Subcutaneous abdominal adipose tissue (tissue), 5 donors: ENCODE measurements at regions not wholly inside any gene's neighbourhood (a gene's known extent, or its start where the extent isn't known, plus 50 kb on each side); places are given as distances from the start of the nearest gene placed in this dataset.
A peak's percentile ranks its signal among the peaks of the same experiment; 100 is the strongest.

ENCODE experiments used
- H3K27ac ChIP-seq: one replicate; pipeline ENCODE4 v1.7.0; 2013; ENCODE audit warnings: low read depth, mild to moderate bottlenecking, inconsistent platforms, low read length, moderate library complexity
- H3K27me3 ChIP-seq, 5 donors: one replicate each; pipeline ENCODE4 v1.7.0; 2013; ENCODE audit warnings: low read length in 5 of 5, inconsistent platforms in 1 of 5; ENCODE audit not compliant: control insufficient read depth in 5 of 5, insufficient read depth in 4 of 5
- H3K36me3 ChIP-seq, 5 donors: one replicate each; pipeline ENCODE4 v1.7.0; 2013; ENCODE audit warnings: low read length in 5 of 5; ENCODE audit not compliant: control insufficient read depth in 5 of 5, insufficient read depth in 5 of 5
- H3K4me1 ChIP-seq, 5 donors: one replicate each; pipeline ENCODE4 v1.7.0; 2013; ENCODE audit warnings: low read length in 5 of 5, mild to moderate bottlenecking in 3 of 5, moderate library complexity in 1 of 5; ENCODE audit not compliant: control insufficient read depth in 5 of 5, insufficient read depth in 5 of 5
- H3K4me3 ChIP-seq, 5 donors: one replicate each; pipeline ENCODE4 v1.7.0; 2013; ENCODE audit warnings: low read length in 5 of 5, low read depth in 1 of 5
- H3K9ac ChIP-seq, 5 donors: one replicate each; pipeline ENCODE4 v1.7.0; 2013; ENCODE audit warnings: low read length in 5 of 5, mild to moderate bottlenecking in 4 of 5, moderate library complexity in 3 of 5
- H3K9me3 ChIP-seq, 5 donors: one replicate each; pipeline ENCODE4 v1.7.0; 2013; ENCODE audit warnings: low read length in 5 of 5; ENCODE audit not compliant: control insufficient read depth in 5 of 5
- donor health status: healthy.
- donor health status: healthy.
- donor health status: healthy.
- donor health status: healthy.
- donor health status: healthy.

DNA sequence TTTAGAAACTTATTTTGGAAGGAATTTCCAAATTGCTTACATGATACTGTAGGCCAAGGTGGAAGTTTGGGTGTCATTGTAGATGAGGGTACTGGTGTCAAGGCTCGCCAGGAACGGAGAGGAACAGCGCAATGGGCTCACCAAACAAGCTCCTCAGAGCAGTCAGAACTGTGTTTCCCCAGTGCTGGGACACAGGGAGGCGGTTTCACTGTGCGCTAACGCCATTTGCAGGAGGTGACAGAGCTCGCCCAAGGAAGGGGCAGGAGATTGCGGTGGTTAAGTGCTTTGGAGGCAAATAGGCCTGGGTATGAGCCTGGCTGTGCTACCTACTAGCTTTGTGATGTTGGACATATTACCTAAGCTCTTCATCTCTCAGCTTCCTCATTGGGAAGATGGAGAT lies 57.3 kb downstream of the HHEX start:
- H3K4me3 ChIP-seq: no peak overlapping the region
- no peak overlapping the region for H3K9ac ChIP-seq
- H3K36me3 ChIP-seq: no peaks in the 10 kb centered on the region
- H3K27ac ChIP-seq: no peak overlapping the region
- peaks cover 0 to 12% (median 8%) of the 10 kb centered on the region in 5 donors for H3K4me1 ChIP-seq
- H3K27me3 ChIP-seq: no peaks in the 10 kb centered on the region
- H3K9me3 ChIP-seq: no peaks in the 10 kb centered on the region

DNA sequence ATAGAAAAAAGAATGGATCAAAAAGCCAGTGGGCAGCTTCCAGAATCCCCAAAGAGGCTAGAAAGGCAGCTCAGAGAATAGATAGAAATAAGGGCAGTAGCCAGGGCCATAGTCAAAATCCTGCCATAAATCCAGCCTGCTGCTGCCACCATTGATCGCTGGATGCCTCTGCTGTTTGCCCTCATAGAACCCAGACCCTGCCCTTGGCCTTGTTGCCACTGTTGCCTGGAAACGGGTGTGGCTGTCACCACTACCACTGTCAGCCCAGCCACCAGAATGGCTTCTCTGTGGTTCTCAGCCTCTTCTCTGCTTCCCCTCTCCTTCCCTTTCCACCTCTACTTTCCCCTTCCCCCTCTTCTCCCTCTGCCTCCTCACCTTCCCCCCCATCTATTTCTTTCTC lies 57.8 kb downstream of the HHEX start:
- Histone ChIP-seq H3K27ac (no peak overlapping the region), H3K4me1 (peaks cover 0 to 12% (median 7%) of the 10 kb centered on the region in 5 donors), H3K9me3 (no peaks in the 10 kb centered on the region)

DNA sequence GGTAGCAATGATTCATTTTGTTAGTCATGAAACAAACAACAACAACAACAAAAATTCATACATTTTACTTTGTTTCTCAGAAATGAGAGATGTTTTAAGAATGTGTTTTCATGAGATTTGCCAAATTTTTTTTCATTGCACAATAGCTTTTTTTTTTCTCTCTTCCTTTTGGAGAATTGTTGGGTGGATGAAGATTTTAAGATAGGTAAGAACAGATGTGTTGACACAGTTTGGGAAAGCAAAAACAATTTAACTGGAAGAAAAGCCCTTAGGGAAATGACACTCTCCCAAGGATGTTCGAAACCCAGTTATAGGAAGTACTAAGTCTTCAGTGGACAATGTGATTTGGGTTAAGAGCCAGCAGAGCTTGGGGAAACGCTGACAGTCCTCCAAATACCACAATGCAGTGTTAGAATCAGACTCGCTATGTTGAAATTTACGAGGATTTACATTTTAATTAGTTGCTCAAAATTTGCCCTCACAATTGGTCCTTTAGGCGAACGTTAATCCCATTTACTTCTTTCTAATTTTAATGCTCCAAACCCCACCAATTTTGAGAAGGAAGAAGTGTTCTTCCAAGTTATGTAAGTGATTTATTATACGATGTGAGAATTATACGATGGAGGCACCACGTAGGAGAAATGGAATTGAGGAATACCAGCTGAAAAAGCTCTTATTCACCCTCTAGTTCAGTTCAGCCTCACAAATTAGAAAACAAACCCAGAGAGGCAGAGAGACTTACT lies 61.2 kb downstream of the HHEX start:
- Histone ChIP-seq H3K4me1 (peaks cover 0 to 19% (median 12%) of the 10 kb centered on the region in 5 donors), H3K9ac (no peak overlapping the region), H3K36me3 (no peaks in the 10 kb centered on the region), H3K27me3 (no peaks in the 10 kb centered on the region), H3K4me3 (no peak overlapping the region), H3K27ac (no peak overlapping the region), H3K9me3 (no peaks in the 10 kb centered on the region)

More for the DNA sequence above, 57.8 kb downstream of the HHEX start:
- H3K9ac ChIP-seq: no peak overlapping the region
- no peak overlapping the region for H3K4me3 ChIP-seq
- no peaks in the 10 kb centered on the region for H3K36me3 ChIP-seq
- no peaks in the 10 kb centered on the region for H3K27me3 ChIP-seq

DNA sequence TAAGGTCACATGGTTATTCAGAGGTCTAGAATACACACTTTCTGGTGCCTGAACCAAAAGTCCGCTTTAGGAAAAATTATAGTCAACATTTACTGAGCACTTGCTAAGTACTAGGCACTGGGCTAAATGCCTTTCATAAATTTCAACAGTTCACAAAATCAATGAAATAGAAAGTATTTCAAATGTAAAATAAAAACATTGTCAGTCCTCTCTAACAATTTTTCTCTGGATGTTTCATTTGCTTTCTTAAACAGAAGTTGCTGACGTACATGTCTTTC lies 61.7 kb downstream of the HHEX start:
- Histone ChIP-seq H3K4me1 (peaks cover 0 to 23% (median 13%) of the 10 kb centered on the region in 5 donors), H3K9me3 (no peaks in the 10 kb centered on the region), H3K36me3 (no peaks in the 10 kb centered on the region), H3K9ac (no peak overlapping the region), H3K27me3 (no peaks in the 10 kb centered on the region), H3K27ac (no peak overlapping the region), H3K4me3 (no peak overlapping the region)

DNA sequence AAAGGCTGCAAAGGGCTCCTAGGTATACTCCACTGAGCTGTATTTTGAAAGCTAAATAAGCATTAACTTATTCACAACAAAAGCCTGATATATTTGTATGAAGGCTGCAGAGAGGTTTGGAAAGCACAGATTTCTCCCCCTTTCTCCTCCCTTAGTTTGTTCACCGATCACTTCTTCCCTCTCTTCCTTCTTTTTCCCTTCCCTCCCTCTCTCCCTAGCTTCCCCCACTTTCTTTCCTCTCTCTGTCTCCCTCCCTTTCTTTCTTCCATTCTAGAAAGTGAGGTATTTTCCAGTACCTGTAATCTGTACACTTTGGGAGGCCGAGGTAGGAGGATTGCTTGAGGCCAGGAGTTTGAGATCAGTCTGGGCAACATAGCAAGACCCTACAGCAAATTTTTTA lies 62.1 kb downstream of the HHEX start:
- H3K4me1 ChIP-seq: peaks cover 0 to 26% (median 17%) of the 10 kb centered on the region in 5 donors
- H3K27ac ChIP-seq: no peak overlapping the region
- no peaks in the 10 kb centered on the region for H3K27me3 ChIP-seq
- no peaks in the 10 kb centered on the region for H3K9me3 ChIP-seq
- H3K4me3 ChIP-seq: no peak overlapping the region
- H3K9ac ChIP-seq: no peak overlapping the region
- H3K36me3 ChIP-seq: no peaks in the 10 kb centered on the region

DNA sequence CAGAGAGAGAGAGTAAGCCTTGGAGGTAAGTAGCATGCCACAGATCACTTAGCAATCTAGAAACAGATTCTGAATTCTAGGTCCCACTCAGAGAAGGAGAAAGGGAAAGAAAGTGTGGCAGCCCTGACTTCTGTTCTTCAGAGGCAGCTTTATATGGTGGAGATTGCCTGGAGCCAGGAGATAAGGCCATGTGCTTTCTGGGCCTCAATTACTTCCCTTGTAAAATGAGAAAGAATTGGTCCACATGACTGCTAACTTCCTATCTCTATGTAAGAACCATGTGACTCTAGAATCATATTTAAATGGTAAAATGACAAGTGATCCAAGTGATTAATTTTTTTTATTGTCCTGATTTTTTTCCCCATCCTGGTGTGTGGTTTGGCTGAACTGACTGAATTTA lies 64.1 kb downstream of the HHEX start:
- Histone ChIP-seq H3K4me1 (peaks cover 0 to 40% (median 29%) of the 10 kb centered on the region in 5 donors), H3K9ac (no peak overlapping the region), H3K4me3 (no peak overlapping the region), H3K27ac (no peak overlapping the region), H3K27me3 (no peaks in the 10 kb centered on the region), H3K36me3 (no peaks in the 10 kb centered on the region), H3K9me3 (no peaks in the 10 kb centered on the region)

DNA sequence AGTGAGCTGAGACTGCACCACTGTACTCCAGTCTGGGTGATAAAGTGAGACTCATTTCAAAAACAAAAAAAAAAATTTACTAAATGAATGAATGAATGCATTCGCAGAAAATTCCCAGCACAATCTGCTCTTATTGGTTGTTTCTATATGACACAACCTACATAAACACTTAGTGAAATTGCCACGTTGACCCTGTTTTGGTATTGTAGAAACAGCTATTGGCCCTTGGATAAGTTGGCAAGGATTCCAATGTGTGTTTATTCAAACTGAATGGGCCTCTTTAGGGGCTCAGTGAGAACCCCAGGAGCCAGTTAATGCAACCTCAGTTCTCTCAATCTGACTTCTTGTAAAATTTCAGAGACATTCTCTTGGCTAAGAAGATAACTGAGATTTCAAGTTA lies 66.0 kb downstream of the HHEX start:
- H3K27ac ChIP-seq: peak overlapping the region; percentile 33

DNA sequence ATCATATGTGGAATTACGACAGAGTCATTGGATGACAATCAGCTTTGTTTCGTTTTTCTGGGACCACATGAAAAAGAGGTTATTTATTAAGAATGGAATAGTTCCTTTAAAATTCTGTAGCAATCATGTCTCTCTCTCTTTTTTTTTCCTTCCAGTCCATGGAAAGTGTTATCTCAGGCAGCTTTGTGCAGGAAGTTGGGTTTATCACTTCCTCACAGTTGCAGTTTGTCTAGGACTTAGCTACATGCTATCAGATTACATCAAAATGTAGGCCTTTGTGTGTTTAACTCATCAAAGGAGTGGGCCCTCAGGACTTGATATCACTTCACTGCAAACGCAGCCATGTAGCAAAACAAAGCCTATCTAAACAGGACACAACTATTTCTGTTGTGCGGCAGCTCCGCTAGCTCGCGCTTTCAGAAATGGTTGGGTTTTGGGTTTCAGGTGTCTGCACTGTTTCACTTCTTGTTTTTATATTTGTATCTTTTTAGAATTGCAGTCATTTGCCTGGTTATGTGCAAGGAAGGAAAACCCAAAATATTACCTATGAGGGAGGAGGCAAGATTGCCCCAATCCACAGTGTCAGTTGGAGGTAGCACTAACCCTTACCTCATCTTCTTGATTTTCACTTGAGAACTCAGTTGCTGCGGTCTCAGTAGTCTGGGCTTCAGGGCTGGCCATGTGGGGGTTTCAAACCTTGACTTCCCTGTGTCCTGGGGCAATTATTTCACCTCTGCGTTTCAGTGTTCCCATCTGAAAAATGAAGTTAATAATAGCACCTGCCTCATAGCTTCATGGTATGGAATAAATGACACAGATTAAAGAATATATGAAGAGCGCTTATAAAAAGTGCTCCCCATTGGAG lies 66.7 kb downstream of the HHEX start:
- H3K4me1 ChIP-seq: peaks cover 0 to 33% (median 29%) of the 10 kb centered on the region in 5 donors
- H3K9ac ChIP-seq: peak overlapping the region in 1 of 5 donors; percentile 4
- H3K27me3 ChIP-seq: no peaks in the 10 kb centered on the region
- H3K4me3 ChIP-seq: peak overlapping the region in 2 of 5 donors; percentile 5 to 36
- no peaks in the 10 kb centered on the region for H3K9me3 ChIP-seq
- H3K36me3 ChIP-seq: no peaks in the 10 kb centered on the region
- peak overlapping the region; percentile 33 for H3K27ac ChIP-seq

More for the DNA sequence above, 66.0 kb downstream of the HHEX start:
- Histone ChIP-seq H3K9me3 (no peaks in the 10 kb centered on the region), H3K4me1 (peaks cover 0 to 40% (median 35%) of the 10 kb centered on the region in 5 donors), H3K36me3 (no peaks in the 10 kb centered on the region), H3K27me3 (no peaks in the 10 kb centered on the region), H3K4me3 (no peak overlapping the region), H3K9ac (no peak overlapping the region)

DNA sequence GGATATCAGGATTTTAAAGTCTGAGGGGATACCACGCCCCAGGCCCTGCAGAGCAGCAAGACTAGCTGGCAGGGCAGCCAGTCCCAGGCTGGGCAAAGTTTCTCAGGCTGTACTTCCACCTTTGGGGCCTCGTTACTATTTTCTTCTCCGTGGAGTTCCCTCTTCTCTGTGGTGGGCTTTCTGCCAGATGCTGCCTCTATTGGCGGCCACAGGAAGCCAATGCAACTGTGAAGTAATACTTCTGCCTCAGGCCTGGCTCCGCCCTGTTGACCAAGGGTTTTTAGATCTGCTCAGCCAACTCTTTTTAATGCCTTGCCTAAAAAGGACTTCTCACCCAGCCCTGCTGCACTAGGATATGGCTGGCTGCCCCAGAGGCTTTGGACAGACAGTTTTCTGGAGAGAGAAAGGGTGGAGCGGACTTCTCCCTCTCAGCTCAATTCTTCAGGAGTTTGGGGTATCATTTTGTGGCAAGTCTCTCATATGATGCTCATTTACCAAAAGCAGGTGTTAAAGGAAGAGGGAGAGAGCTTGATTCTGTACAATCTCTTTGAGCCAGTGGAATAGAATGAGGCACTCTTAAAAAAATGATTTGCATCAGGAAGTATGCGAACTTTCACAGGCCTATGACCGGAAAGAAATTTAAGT lies 67.4 kb downstream of the HHEX start:
- peak overlapping the region in 1 of 5 donors; percentile 4 for H3K9ac ChIP-seq
- H3K27ac ChIP-seq: peak overlapping the region; percentile 31
- no peaks in the 10 kb centered on the region for H3K36me3 ChIP-seq
- H3K4me3 ChIP-seq: peak overlapping the region in 1 of 5 donors; percentile 36
- peaks cover 0 to 33% (median 25%) of the 10 kb centered on the region in 5 donors for H3K4me1 ChIP-seq
- H3K9me3 ChIP-seq: no peaks in the 10 kb centered on the region
- H3K27me3 ChIP-seq: no peaks in the 10 kb centered on the region

DNA sequence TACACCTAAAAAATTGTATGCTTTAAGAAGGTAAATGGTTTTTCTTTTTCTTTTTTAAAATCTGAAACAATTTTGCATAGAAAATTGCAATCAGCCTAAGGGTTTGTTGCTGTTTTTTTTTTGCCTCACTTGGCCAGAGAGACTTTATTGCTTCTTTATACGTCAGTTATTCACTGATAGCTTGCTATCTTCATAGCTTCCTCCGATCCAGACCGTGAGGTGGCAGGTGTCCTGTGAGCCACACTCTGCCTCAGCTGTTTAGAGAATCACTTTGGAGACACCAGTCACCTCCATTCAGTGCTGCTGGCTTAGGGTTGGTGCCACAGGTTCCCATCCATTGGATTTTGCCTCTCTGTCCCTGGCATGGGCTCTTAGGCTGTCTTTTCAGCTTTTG lies 68.0 kb downstream of the HHEX start:
- no peak overlapping the region for H3K27ac ChIP-seq
- H3K9ac ChIP-seq: no peak overlapping the region
- H3K36me3 ChIP-seq: no peaks in the 10 kb centered on the region
- no peak overlapping the region for H3K4me3 ChIP-seq
- no peaks in the 10 kb centered on the region for H3K9me3 ChIP-seq
- peaks cover 0 to 33% (median 25%) of the 10 kb centered on the region in 5 donors for H3K4me1 ChIP-seq
- no peaks in the 10 kb centered on the region for H3K27me3 ChIP-seq
